ENCODE measurements at regions not wholly inside any gene's neighbourhood (a gene's known extent, or its start where the extent isn't known, plus 50 kb on each side); places are given as distances from the start of the nearest gene placed in this dataset.
"Not testable (repeated sequence)": the region's sequence is repeated elsewhere in the genome, so short reads cannot be mapped to it uniquely, and the experiment has no call there.

DNA sequence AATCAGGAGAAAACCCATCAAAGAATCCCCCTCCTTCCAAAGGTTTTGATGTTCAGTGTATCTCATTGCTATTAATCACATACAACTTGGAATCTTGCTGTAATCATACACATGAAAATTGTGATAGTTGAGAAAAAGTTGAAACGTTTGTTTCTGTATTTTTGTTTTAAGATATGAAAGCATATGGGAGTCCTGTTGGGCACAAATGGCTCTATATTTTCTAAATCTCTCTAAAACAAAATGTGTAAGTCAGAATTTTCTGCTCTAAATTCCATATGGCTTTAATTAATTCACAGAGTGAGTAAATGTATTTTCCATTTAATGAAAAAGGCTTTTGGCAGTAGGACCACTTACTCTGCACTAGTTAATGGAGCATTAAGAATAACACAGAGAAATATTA is 140.2 kb downstream of the MOSPD2 start:
- TF ChIP-seq ZNF565 (CRISPR knock-in tag; conservative IDR thresholded peaks at IDR 0.05; ENCODE audit: low read depth) (no peak), SNAI2 (CRISPR knock-in tag; IDR thresholded peaks at IDR 0.05) (no peak), ARNTL (CRISPR knock-in tag; IDR thresholded peaks at IDR 0.05; ENCODE audit: borderline replicate concordance, low read depth) (no peak), GLIS3 (CRISPR knock-in tag; IDR thresholded peaks at IDR 0.05) (no peak), TOX (CRISPR knock-in tag; IDR thresholded peaks at IDR 0.05; ENCODE audit: borderline replicate concordance) (no peak), CSDC2 (CRISPR knock-in tag; IDR thresholded peaks at IDR 0.05) (no peak)
- no peak for ATAC-seq

DNA sequence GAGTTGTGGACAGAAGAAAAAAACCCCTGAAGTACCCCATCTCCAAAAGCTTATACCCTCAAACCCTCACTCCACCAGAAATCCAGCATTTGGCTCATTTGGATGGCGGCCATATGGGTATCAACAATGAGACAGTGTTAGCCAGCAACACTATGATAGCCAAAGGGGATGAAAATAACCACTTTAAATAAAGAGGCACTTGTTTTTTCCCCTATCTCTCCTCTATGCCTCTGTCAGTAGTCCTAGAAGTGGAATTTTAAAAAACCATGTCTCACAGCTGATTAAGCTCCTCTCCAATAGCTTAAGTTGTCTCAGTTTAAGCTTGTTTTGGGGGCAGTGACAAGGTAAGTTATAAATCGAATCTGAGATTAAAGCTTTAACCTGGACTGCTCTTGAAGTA is 124.0 kb downstream of the MOSPD2 start:
- no peak for ATAC-seq
- TF ChIP-seq ZNF70 (CRISPR knock-in tag; IDR thresholded peaks at IDR 0.05) (no peak), ZNF8 (CRISPR knock-in tag; IDR thresholded peaks at IDR 0.05) (no peak), BACH2 (CRISPR knock-in tag; IDR thresholded peaks at IDR 0.05; ENCODE audit: borderline replicate concordance) (no peak), GLIS3 (CRISPR knock-in tag; IDR thresholded peaks at IDR 0.05) (no peak), ISL1 (CRISPR knock-in tag; IDR thresholded peaks at IDR 0.05) (no peak), SNAI2 (CRISPR knock-in tag; IDR thresholded peaks at IDR 0.05) (no peak), TCF4 (CRISPR knock-in tag; IDR thresholded peaks at IDR 0.05; ENCODE audit: borderline replicate concordance) (no peak), RARB (CRISPR knock-in tag; IDR thresholded peaks at IDR 0.05) (no peak), ZC3H10 (CRISPR knock-in tag; IDR thresholded peaks at IDR 0.05) (no peak), ZFP3 (CRISPR knock-in tag; IDR thresholded peaks at IDR 0.05) (no peak), ZNF565 (CRISPR knock-in tag; conservative IDR thresholded peaks at IDR 0.05; ENCODE audit: low read depth) (no peak), ESRRG (CRISPR knock-in tag; IDR thresholded peaks at IDR 0.05) (no peak), CSDC2 (CRISPR knock-in tag; IDR thresholded peaks at IDR 0.05) (no peak)
- TF ChIP-seq, protein P1, sequence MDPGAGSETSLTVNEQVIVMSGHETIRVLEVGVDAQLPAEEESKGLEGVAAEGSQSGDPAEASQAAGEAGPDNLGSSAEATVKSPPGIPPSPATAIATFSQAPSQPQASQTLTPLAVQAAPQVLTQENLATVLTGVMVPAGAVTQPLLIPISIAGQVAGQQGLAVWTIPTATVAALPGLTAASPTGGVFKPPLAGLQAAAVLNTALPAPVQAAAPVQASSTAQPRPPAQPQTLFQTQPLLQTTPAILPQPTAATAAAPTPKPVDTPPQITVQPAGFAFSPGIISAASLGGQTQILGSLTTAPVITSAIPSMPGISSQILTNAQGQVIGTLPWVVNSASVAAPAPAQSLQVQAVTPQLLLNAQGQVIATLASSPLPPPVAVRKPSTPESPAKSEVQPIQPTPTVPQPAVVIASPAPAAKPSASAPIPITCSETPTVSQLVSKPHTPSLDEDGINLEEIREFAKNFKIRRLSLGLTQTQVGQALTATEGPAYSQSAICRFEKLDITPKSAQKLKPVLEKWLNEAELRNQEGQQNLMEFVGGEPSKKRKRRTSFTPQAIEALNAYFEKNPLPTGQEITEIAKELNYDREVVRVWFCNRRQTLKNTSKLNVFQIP (CRISPR knock-in tag; IDR thresholded peaks at IDR 0.05; ENCODE audit: borderline replicate concordance, low read depth), result no peak
- TF ChIP-seq, protein P2, sequence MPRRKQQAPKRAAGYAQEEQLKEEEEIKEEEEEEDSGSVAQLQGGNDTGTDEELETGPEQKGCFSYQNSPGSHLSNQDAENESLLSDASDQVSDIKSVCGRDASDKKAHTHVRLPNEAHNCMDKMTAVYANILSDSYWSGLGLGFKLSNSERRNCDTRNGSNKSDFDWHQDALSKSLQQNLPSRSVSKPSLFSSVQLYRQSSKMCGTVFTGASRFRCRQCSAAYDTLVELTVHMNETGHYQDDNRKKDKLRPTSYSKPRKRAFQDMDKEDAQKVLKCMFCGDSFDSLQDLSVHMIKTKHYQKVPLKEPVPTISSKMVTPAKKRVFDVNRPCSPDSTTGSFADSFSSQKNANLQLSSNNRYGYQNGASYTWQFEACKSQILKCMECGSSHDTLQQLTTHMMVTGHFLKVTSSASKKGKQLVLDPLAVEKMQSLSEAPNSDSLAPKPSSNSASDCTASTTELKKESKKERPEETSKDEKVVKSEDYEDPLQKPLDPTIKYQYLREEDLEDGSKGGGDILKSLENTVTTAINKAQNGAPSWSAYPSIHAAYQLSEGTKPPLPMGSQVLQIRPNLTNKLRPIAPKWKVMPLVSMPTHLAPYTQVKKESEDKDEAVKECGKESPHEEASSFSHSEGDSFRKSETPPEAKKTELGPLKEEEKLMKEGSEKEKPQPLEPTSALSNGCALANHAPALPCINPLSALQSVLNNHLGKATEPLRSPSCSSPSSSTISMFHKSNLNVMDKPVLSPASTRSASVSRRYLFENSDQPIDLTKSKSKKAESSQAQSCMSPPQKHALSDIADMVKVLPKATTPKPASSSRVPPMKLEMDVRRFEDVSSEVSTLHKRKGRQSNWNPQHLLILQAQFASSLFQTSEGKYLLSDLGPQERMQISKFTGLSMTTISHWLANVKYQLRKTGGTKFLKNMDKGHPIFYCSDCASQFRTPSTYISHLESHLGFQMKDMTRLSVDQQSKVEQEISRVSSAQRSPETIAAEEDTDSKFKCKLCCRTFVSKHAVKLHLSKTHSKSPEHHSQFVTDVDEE (CRISPR knock-in tag; IDR thresholded peaks at IDR 0.05), result no peak
- TF ChIP-seq, protein P3, sequence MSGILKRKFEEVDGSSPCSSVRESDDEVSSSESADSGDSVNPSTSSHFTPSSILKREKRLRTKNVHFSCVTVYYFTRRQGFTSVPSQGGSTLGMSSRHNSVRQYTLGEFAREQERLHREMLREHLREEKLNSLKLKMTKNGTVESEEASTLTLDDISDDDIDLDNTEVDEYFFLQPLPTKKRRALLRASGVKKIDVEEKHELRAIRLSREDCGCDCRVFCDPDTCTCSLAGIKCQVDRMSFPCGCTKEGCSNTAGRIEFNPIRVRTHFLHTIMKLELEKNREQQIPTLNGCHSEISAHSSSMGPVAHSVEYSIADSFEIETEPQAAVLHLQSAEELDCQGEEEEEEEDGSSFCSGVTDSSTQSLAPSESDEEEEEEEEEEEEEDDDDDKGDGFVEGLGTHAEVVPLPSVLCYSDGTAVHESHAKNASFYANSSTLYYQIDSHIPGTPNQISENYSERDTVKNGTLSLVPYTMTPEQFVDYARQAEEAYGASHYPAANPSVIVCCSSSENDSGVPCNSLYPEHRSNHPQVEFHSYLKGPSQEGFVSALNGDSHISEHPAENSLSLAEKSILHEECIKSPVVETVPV (CRISPR knock-in tag; IDR thresholded peaks at IDR 0.05), result no peak
- TF ChIP-seq, protein P4, sequence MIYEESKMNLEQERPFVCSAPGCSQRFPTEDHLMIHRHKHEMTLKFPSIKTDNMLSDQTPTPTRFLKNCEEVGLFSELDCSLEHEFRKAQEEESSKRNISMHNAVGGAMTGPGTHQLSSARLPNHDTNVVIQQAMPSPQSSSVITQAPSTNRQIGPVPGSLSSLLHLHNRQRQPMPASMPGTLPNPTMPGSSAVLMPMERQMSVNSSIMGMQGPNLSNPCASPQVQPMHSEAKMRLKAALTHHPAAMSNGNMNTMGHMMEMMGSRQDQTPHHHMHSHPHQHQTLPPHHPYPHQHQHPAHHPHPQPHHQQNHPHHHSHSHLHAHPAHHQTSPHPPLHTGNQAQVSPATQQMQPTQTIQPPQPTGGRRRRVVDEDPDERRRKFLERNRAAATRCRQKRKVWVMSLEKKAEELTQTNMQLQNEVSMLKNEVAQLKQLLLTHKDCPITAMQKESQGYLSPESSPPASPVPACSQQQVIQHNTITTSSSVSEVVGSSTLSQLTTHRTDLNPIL (CRISPR knock-in tag; IDR thresholded peaks at IDR 0.05; ENCODE audit: low read depth), result no peak

DNA sequence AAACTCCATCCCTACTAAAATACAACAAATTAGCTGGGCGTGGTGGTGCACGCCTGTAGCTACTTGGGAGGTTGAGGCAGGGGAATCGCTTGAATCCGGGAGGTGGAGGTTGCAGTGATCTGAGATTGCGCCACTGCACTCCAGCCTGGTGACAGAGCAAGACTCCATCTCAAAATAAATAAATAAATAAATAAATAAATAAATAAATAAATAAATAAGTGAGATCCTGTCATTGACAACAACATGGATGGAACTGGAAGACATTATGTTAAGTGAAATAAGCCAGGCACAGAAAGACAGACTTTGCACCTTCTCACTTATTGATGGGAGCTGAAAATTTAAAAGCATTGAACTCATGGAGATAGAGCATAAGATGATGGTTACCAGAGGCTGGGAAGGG is 111.2 kb downstream of the MOSPD2 start:
- not testable (repeated sequence) for ATAC-seq

Data from SK-N-SH treated with all-trans-retinoic acid at 6 μM for 48 hours (cell line).